ENCODE measurements at regions not wholly inside any gene's neighbourhood (a gene's known extent, or its start where the extent isn't known, plus 50 kb on each side); places are given as distances from the start of the nearest gene placed in this dataset.

DNA sequence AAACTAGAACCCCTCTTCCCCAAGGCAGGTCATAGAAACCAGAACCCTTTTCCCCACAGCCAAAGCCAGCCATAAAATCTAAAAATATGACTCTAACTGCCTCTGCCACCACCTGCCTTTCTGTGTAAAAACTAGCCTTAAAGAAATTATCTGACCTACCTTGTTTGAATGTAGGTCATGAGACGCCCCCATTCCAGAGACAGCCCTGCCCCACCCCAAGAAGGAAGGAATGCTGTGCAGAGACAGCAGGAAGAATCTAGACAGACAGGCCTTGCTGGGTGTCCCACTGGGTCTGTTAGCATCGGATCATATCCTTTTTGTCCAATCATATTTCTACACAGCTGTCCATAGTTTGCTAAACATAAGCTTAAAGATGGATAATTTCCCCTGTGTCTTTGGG lies 128.4 kb upstream of the RAB4A start:
- TF ChIP-seq SP1 (IDR thresholded peaks at IDR 0.05): no peak
- no peak for TF ChIP-seq ZNF384 (IDR thresholded peaks at IDR 0.05)
- TF ChIP-seq FOXA1 (IDR thresholded peaks at IDR 0.05): no peak
- TF ChIP-seq, protein P1, sequence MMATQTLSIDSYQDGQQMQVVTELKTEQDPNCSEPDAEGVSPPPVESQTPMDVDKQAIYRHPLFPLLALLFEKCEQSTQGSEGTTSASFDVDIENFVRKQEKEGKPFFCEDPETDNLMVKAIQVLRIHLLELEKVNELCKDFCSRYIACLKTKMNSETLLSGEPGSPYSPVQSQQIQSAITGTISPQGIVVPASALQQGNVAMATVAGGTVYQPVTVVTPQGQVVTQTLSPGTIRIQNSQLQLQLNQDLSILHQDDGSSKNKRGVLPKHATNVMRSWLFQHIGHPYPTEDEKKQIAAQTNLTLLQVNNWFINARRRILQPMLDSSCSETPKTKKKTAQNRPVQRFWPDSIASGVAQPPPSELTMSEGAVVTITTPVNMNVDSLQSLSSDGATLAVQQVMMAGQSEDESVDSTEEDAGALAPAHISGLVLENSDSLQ (IDR thresholded peaks at IDR 0.05): no peak
- no peak for TF ChIP-seq NFRKB (IDR thresholded peaks at IDR 0.05)
